ENCODE measurements at regions not wholly inside any gene's neighbourhood (a gene's known extent, or its start where the extent isn't known, plus 50 kb on each side); places are given as distances from the start of the nearest gene placed in this dataset.

- DNase-seq (ENCODE audit: low spot score) = peak; percentile 5
- no peak for TF ChIP-seq CTCF (IDR thresholded peaks at IDR 0.05; ENCODE audit: borderline replicate concordance, control extremely low read depth, extremely low read depth, insufficient read depth, missing control alignments)
- in situ Hi-C loops (cut with MboI; ENCODE audit: low sequenced_read_pairs, unreplicated experiment) = no loop called here
Observed at GRCh38 chr1:106746448-106747085, 309.9 kb upstream of the PRMT6 start.

GRCh38 chr1:106747232-106747631 lies 309.2 kb upstream of the PRMT6 start:
- in situ Hi-C loops (cut with MboI; ENCODE audit: low sequenced_read_pairs, unreplicated experiment) = no loop called here
- no peak for TF ChIP-seq CTCF (IDR thresholded peaks at IDR 0.05; ENCODE audit: borderline replicate concordance, control extremely low read depth, extremely low read depth, insufficient read depth, missing control alignments)
- DNase-seq (ENCODE audit: low spot score) = no peak

GRCh38 chr1:106747791-106748190 lies 308.7 kb upstream of the PRMT6 start:
- in situ Hi-C loops (cut with MboI; ENCODE audit: low sequenced_read_pairs, unreplicated experiment) = no loop called here

GRCh38 chr1:106748606-106749005 lies 307.9 kb upstream of the PRMT6 start:
- TF ChIP-seq CTCF (IDR thresholded peaks at IDR 0.05; ENCODE audit: borderline replicate concordance, control extremely low read depth, extremely low read depth, insufficient read depth, missing control alignments) = no peak
- in situ Hi-C loops (cut with MboI; ENCODE audit: low sequenced_read_pairs, unreplicated experiment) = no loop called here
- no peak for DNase-seq (ENCODE audit: low spot score)

More at GRCh38 chr1:106747791-106748190, 308.7 kb upstream of the PRMT6 start:
- no peak for DNase-seq (ENCODE audit: low spot score)
- TF ChIP-seq CTCF (IDR thresholded peaks at IDR 0.05; ENCODE audit: borderline replicate concordance, control extremely low read depth, extremely low read depth, insufficient read depth, missing control alignments) = no peak

- no peak for DNase-seq (ENCODE audit: low spot score)
- TF ChIP-seq CTCF (IDR thresholded peaks at IDR 0.05; ENCODE audit: borderline replicate concordance, control extremely low read depth, extremely low read depth, insufficient read depth, missing control alignments) = no peak
- in situ Hi-C loops (cut with MboI; ENCODE audit: low sequenced_read_pairs, unreplicated experiment) = no loop called here
Observed at GRCh38 chr1:106749491-106749890, 307.0 kb upstream of the PRMT6 start.

GRCh38 chr1:106749906-106750305 lies 306.6 kb upstream of the PRMT6 start:
- in situ Hi-C loops (cut with MboI; ENCODE audit: low sequenced_read_pairs, unreplicated experiment) = no loop called here
- no peak for TF ChIP-seq CTCF (IDR thresholded peaks at IDR 0.05; ENCODE audit: borderline replicate concordance, control extremely low read depth, extremely low read depth, insufficient read depth, missing control alignments)
- DNase-seq (ENCODE audit: low spot score) = no peak

Measured in GM13976 (cell line).